ENCODE measurements at regions not wholly inside any gene's neighbourhood (a gene's known extent, or its start where the extent isn't known, plus 50 kb on each side); places are given as distances from the start of the nearest gene placed in this dataset.

DNA sequence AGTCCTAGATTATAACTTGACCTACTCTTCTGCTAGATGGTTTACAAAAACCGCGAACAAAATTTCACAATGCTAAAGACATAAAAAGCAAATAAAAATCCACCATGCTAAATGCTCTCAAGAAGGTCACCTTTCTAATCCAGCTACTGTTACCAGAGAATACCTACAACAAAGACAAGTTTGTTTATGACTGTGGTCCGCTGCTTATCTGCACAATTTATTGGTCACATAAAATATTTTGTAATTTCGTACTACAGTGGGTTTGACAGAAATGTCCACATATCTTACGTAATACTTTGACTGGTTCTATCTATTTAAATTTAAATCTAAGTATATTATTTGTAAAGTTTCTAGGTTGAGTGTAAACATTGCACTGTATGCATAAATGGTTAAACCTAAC, 257.6 kb upstream of the ZNF608 start:
- Histone ChIP-seq H3K4me3 (ENCODE audit: low read depth in 1 of 2, low read length in 2 of 2) (no peak overlapping the region), H3K9me3 (ENCODE audit: low read length) (no peaks in the 10 kb centered on the region), H3K36me3 (ENCODE audit: insufficient read depth, low read length) (no peaks in the 10 kb centered on the region), H3K27me3 (ENCODE audit: control insufficient read depth in 1 of 2, insufficient read depth in 2 of 2, low read length in 2 of 2) (no peaks in the 10 kb centered on the region), H3K4me1 (ENCODE audit: insufficient read depth, low read length) (no peaks in the 10 kb centered on the region), H3K27ac (ENCODE audit: low read depth, low read length) (no peak overlapping the region), H3K9ac (ENCODE audit: low read length) (no peak overlapping the region)

DNA sequence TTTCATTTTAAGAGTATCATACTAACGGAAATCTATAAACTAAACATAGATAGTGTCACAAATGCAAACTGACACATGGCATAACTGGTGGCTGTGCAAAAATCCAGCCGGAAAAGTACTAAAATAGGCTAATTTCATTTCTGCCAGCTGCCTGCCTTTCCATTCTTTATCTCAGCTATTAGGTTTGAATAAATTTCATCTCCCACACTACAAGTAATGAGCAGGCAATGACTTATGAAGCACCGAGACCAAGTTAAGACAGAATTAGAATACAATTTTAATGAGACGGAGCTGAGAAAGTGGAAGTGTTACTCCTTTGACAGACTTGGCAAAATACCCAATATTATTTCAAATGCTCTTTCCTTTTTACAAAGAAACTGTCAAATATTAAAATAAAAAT, 258.8 kb upstream of the ZNF608 start:
- no peaks in the 10 kb centered on the region for H3K9me3 ChIP-seq (ENCODE audit: low read length)
- H3K36me3 ChIP-seq (ENCODE audit: insufficient read depth, low read length) = no peaks in the 10 kb centered on the region
- H3K27ac ChIP-seq (ENCODE audit: low read depth, low read length) = no peak overlapping the region
- H3K9ac ChIP-seq (ENCODE audit: low read length) = no peak overlapping the region
- no peaks in the 10 kb centered on the region for H3K4me1 ChIP-seq (ENCODE audit: insufficient read depth, low read length)
- no peak overlapping the region for H3K4me3 ChIP-seq (ENCODE audit: low read depth in 1 of 2, low read length in 2 of 2)
- no peaks in the 10 kb centered on the region for H3K27me3 ChIP-seq (ENCODE audit: control insufficient read depth in 1 of 2, insufficient read depth in 2 of 2, low read length in 2 of 2)

- H3K4me3 ChIP-seq (ENCODE audit: low read depth in 1 of 2, low read length in 2 of 2) = no peak overlapping the region
- no peaks in the 10 kb centered on the region for H3K27me3 ChIP-seq (ENCODE audit: control insufficient read depth in 1 of 2, insufficient read depth in 2 of 2, low read length in 2 of 2)
- H3K27ac ChIP-seq (ENCODE audit: low read depth, low read length) = no peak overlapping the region
- H3K9ac ChIP-seq (ENCODE audit: low read length) = no peak overlapping the region
- H3K9me3 ChIP-seq (ENCODE audit: low read length) = no peaks in the 10 kb centered on the region
- H3K36me3 ChIP-seq (ENCODE audit: insufficient read depth, low read length) = no peaks in the 10 kb centered on the region
- no peaks in the 10 kb centered on the region for H3K4me1 ChIP-seq (ENCODE audit: insufficient read depth, low read length)
Observed at GRCh38 chr5:125006011-125006685, 259.7 kb upstream of the ZNF608 start.

- H3K27me3 ChIP-seq (ENCODE audit: control insufficient read depth in 1 of 2, insufficient read depth in 2 of 2, low read length in 2 of 2) = no peaks in the 10 kb centered on the region
- H3K9me3 ChIP-seq (ENCODE audit: low read length) = no peaks in the 10 kb centered on the region
- no peak overlapping the region for H3K9ac ChIP-seq (ENCODE audit: low read length)
- no peaks in the 10 kb centered on the region for H3K36me3 ChIP-seq (ENCODE audit: insufficient read depth, low read length)
- no peak overlapping the region for H3K27ac ChIP-seq (ENCODE audit: low read depth, low read length)
- H3K4me1 ChIP-seq (ENCODE audit: insufficient read depth, low read length) = no peaks in the 10 kb centered on the region
- no peak overlapping the region for H3K4me3 ChIP-seq (ENCODE audit: low read depth in 1 of 2, low read length in 2 of 2)
Observed at GRCh38 chr5:125010356-125010755, 263.9 kb upstream of the ZNF608 start.

DNA sequence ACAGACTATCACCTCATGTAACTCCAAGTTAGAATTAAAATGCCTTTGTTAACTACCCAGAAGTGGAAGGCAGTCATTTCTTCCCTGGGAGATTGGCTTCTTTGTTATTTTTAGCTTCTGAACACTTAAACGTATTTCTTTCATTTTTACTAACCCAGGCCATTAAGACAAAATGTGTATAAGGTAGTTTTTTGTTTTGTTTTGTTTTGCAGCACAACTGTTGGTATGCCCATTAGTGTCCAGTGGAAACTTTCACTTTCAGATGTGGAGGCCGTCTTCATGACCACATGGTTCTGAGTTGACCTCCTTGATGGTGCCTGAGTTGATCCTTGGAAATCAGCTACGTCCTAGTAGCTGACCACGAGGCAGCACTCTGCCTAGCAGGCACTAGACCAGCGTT, 264.6 kb upstream of the ZNF608 start:
- Histone ChIP-seq H3K27ac (ENCODE audit: low read depth, low read length) (no peak overlapping the region), H3K27me3 (ENCODE audit: control insufficient read depth in 1 of 2, insufficient read depth in 2 of 2, low read length in 2 of 2) (no peaks in the 10 kb centered on the region), H3K36me3 (ENCODE audit: insufficient read depth, low read length) (no peaks in the 10 kb centered on the region), H3K9me3 (ENCODE audit: low read length) (no peaks in the 10 kb centered on the region), H3K4me1 (ENCODE audit: insufficient read depth, low read length) (no peaks in the 10 kb centered on the region), H3K4me3 (ENCODE audit: low read depth in 1 of 2, low read length in 2 of 2) (no peak overlapping the region), H3K9ac (ENCODE audit: low read length) (no peak overlapping the region)

GRCh38 chr5:125011419-125011818, 265.0 kb upstream of the ZNF608 start:
- Histone ChIP-seq H3K9ac (ENCODE audit: low read length) (no peak overlapping the region), H3K36me3 (ENCODE audit: insufficient read depth, low read length) (no peaks in the 10 kb centered on the region), H3K4me3 (ENCODE audit: low read depth in 1 of 2, low read length in 2 of 2) (no peak overlapping the region), H3K27ac (ENCODE audit: low read depth, low read length) (no peak overlapping the region), H3K4me1 (ENCODE audit: insufficient read depth, low read length) (no peaks in the 10 kb centered on the region), H3K27me3 (ENCODE audit: control insufficient read depth in 1 of 2, insufficient read depth in 2 of 2, low read length in 2 of 2) (no peaks in the 10 kb centered on the region), H3K9me3 (ENCODE audit: low read length) (no peaks in the 10 kb centered on the region)

DNA sequence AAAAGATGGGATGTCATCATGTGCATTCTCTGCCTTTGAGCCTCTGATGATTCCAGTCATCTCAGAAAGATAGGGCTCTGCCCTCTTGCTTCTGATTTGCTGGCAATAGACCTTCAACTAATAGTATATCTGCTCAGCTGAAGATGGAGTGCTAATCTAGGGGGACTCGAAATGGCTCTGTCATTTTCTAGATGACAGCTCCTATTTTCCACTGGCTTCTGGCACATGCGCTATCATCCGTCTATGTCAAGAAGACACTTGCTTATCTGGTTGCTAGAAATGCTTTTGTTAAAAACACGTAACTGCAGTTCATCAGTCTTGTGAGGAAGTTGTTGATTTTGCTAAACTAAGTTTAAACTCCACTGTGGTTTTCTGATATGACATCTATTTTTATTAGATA, 265.5 kb upstream of the ZNF608 start:
- H3K9ac ChIP-seq (ENCODE audit: low read length) = no peak overlapping the region
- H3K4me1 ChIP-seq (ENCODE audit: insufficient read depth, low read length) = no peaks in the 10 kb centered on the region
- no peaks in the 10 kb centered on the region for H3K27me3 ChIP-seq (ENCODE audit: control insufficient read depth in 1 of 2, insufficient read depth in 2 of 2, low read length in 2 of 2)
- H3K4me3 ChIP-seq (ENCODE audit: low read depth in 1 of 2, low read length in 2 of 2) = no peak overlapping the region
- no peaks in the 10 kb centered on the region for H3K9me3 ChIP-seq (ENCODE audit: low read length)
- H3K36me3 ChIP-seq (ENCODE audit: insufficient read depth, low read length) = no peaks in the 10 kb centered on the region
- no peak overlapping the region for H3K27ac ChIP-seq (ENCODE audit: low read depth, low read length)

GRCh38 chr5:125012727-125013451, 266.4 kb upstream of the ZNF608 start:
- Histone ChIP-seq H3K4me3 (ENCODE audit: low read depth in 1 of 2, low read length in 2 of 2) (no peak overlapping the region), H3K36me3 (ENCODE audit: insufficient read depth, low read length) (no peaks in the 10 kb centered on the region), H3K27me3 (ENCODE audit: control insufficient read depth in 1 of 2, insufficient read depth in 2 of 2, low read length in 2 of 2) (no peaks in the 10 kb centered on the region), H3K9me3 (ENCODE audit: low read length) (no peaks in the 10 kb centered on the region), H3K9ac (ENCODE audit: low read length) (no peak overlapping the region), H3K4me1 (ENCODE audit: insufficient read depth, low read length) (no peaks in the 10 kb centered on the region), H3K27ac (ENCODE audit: low read depth, low read length) (no peak overlapping the region)

DNA sequence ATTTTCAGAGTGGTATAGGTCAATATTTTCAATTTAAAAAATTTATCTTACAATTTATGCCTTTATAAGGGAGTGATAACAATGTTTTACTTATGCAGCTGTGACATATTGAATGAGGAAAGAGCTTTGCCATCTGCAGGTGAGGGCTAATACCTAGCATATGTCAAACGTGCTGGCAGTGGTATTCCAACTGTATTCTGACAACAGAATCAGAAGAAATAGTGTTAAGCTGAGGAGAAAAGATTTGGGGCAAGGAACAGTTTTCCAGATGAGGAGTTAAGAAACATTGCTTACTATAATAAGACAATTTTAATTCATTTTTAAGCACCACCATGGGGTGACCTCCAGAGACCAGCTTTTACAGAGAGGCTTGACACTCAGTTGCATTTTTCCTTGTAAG, 267.8 kb upstream of the ZNF608 start:
- H3K9me3 ChIP-seq (ENCODE audit: low read length) = no peaks in the 10 kb centered on the region

GRCh38 chr5:125017796-125018195, 271.4 kb upstream of the ZNF608 start:
- H3K4me3 ChIP-seq (ENCODE audit: low read depth in 1 of 2, low read length in 2 of 2) = no peak overlapping the region
- H3K27ac ChIP-seq (ENCODE audit: low read depth, low read length) = no peak overlapping the region
- no peaks in the 10 kb centered on the region for H3K4me1 ChIP-seq (ENCODE audit: insufficient read depth, low read length)
- no peaks in the 10 kb centered on the region for H3K27me3 ChIP-seq (ENCODE audit: control insufficient read depth in 1 of 2, insufficient read depth in 2 of 2, low read length in 2 of 2)
- H3K9me3 ChIP-seq (ENCODE audit: low read length) = no peaks in the 10 kb centered on the region
- H3K36me3 ChIP-seq (ENCODE audit: insufficient read depth, low read length) = no peaks in the 10 kb centered on the region
- no peak overlapping the region for H3K9ac ChIP-seq (ENCODE audit: low read length)

More for the DNA sequence above, 267.8 kb upstream of the ZNF608 start:
- Histone ChIP-seq H3K4me1 (ENCODE audit: insufficient read depth, low read length) (no peaks in the 10 kb centered on the region), H3K9ac (ENCODE audit: low read length) (no peak overlapping the region), H3K36me3 (ENCODE audit: insufficient read depth, low read length) (no peaks in the 10 kb centered on the region), H3K27ac (ENCODE audit: low read depth, low read length) (no peak overlapping the region), H3K27me3 (ENCODE audit: control insufficient read depth in 1 of 2, insufficient read depth in 2 of 2, low read length in 2 of 2) (no peaks in the 10 kb centered on the region), H3K4me3 (ENCODE audit: low read depth in 1 of 2, low read length in 2 of 2) (no peak overlapping the region)

DNA sequence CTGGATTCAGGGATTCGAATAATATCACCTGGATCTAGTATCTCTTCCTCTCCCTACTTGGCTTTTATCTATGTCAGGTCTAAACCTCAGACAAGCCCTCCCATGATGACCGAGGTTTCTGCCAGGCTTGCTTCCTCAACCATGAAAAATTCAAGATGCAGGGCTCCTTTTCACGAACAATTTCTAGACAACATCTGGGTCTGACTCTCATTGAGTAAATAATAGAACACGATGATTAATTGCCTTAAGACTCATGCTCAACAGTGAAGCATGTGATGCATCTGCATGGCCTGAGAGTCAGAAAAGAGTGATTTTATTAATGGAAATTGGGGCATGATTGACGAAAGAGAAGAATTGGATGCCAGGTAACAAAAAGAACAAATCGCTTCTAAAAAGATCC, 277.2 kb upstream of the ZNF608 start:
- H3K4me1 ChIP-seq (ENCODE audit: insufficient read depth, low read length) = no peaks in the 10 kb centered on the region
- no peaks in the 10 kb centered on the region for H3K27me3 ChIP-seq (ENCODE audit: control insufficient read depth in 1 of 2, insufficient read depth in 2 of 2, low read length in 2 of 2)

More for the DNA sequence above, 277.2 kb upstream of the ZNF608 start:
- Histone ChIP-seq H3K9me3 (ENCODE audit: low read length) (no peaks in the 10 kb centered on the region), H3K27ac (ENCODE audit: low read depth, low read length) (no peak overlapping the region), H3K4me3 (ENCODE audit: low read depth in 1 of 2, low read length in 2 of 2) (no peak overlapping the region), H3K36me3 (ENCODE audit: insufficient read depth, low read length) (no peaks in the 10 kb centered on the region), H3K9ac (ENCODE audit: low read length) (no peak overlapping the region)

All from muscle layer of colon (tissue), 2 donors.